ENCODE measurements at regions not wholly inside any gene's neighbourhood (a gene's known extent, or its start where the extent isn't known, plus 50 kb on each side); places are given as distances from the start of the nearest gene placed in this dataset.

DNA sequence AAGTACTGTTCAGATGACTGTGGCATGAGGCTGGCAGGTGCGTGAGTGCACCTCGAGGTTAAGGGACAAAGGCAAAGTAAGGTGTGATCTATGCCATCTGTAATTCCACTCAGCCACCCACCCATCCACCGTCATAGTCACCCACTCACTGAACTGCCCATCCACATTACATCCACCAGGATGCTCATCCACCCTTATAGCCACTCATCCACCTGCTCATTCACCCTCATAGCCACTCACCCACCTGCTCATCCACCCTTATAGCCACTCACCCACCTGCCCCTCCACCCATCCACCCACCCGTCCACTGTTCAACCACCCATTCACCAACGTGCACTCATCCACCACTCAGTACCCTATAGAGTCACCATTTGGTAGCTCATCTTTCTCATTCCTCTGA, 64.1 kb upstream of the UXT start:
- TF ChIP-seq, protein P1, sequence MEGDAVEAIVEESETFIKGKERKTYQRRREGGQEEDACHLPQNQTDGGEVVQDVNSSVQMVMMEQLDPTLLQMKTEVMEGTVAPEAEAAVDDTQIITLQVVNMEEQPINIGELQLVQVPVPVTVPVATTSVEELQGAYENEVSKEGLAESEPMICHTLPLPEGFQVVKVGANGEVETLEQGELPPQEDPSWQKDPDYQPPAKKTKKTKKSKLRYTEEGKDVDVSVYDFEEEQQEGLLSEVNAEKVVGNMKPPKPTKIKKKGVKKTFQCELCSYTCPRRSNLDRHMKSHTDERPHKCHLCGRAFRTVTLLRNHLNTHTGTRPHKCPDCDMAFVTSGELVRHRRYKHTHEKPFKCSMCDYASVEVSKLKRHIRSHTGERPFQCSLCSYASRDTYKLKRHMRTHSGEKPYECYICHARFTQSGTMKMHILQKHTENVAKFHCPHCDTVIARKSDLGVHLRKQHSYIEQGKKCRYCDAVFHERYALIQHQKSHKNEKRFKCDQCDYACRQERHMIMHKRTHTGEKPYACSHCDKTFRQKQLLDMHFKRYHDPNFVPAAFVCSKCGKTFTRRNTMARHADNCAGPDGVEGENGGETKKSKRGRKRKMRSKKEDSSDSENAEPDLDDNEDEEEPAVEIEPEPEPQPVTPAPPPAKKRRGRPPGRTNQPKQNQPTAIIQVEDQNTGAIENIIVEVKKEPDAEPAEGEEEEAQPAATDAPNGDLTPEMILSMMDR (conservative IDR thresholded peaks at IDR 0.05), result no peak
- no peak for TF ChIP-seq ZFX (IDR thresholded peaks at IDR 0.05)

Data from C4-2B (cell line).